Posterior vena cava (tissue), 2 donors: ENCODE measurements at regions not wholly inside any gene's neighbourhood (a gene's known extent, or its start where the extent isn't known, plus 50 kb on each side); places are given as distances from the start of the nearest gene placed in this dataset.

Source experiments
- DNase-seq: peaks from one replicate; pipeline ENCODE4 v3.0.0-alpha.2; 2020; ENCODE audit warnings: low spot score
- intact Hi-C, 2 donors: fragments of 100-400 bp; cut with DNase I; formaldehyde crosslinking; loops; one replicate each; pipeline versions ENCODE4 v1.14.1 to v1.14.2; 2022 to 2023
- donor health status: DM: yes; HTN: yes; CAD: no.
- donor health status: DM: yes; HTN: yes; CAD: no.

GRCh38 chr18:30066288-30066687 lies 976.3 kb downstream of the DSC3 start:
- DNase-seq = no peak
- intact Hi-C loops = no loop called here

DNA sequence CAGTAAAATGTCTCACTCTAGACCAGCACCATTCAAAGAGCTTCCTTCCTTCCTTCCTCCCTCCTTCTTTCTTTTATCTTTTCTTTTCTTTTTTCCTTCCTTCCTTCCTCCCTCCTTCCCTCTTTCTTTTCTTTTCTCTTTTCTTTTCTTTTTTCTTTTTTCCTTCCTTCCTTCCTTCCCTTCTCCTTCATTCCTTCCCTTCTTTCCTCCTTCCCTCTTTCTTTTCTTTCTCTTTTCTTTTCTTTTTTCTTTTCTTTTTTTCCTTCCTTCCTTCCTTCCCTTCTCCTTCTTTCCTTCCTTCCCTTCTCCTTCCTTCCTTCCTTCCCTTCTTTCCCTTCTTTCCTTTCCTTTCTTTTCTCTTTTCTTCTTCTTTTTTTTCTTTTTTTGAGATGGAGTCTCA lies 985.1 kb downstream of the DSC3 start:
- intact Hi-C loops = no loop called here
- no peak for DNase-seq

DNA sequence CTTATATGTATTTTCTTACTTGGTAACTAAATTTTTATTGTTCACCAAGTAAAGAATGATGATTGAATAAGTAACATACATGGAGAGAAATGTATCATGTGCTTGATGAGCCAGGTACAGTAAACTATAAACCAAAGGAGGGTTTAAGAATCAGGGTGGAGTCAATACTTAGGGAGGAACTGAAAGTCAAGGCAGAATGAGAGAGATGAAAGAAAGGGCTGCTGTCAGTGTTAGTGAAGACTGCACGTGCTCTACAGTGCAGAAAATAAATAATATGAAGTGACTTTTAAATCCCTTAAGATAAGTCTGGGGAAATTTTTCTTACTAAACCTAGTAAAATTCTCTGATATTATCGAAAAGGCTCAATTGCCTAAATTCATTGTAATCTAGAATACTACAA lies 986.0 kb downstream of the DSC3 start:
- no peak for DNase-seq
- intact Hi-C loops = no loop called here

DNA sequence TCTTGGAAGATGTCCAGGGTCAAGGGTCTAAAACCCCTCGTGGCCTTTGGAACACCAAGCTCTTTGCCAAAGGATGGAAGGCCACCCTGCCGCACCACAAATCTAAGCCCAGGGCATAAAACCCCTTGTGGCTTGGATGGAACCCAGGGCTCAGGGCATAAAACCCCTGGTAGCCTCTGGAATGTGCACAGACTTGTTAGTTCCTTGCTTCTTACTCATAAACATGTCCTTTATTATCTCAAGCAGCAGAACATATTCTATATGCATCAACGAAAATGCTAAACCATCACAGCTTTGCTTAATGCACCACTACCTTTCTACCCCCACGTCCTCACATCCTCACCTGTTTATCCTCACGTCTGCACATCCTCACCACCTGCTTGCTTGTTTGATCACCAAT lies 998.0 kb downstream of the DSC3 start:
- intact Hi-C loops = no loop called here
- DNase-seq = no peak

DNA sequence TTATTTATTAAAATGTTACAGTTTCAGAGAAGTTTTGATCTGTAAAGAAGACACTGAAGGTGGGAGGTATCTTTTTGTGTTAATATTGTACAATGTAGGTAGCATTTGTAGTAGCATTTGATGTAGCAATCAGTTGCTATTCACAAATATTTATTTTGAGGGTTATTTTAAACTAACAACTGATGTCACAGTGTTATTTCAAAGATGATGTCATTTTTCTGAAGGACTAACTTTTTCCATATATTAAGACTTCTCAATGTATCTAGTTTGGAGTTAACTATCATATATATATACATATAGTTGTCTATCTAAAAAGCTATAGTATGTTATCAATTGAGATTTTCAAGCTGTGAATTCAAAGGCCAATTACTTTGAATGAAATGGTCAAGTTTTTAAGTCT lies 1003.3 kb downstream of the DSC3 start:
- no peak for DNase-seq
- intact Hi-C loops = no loop called here

GRCh38 chr18:30034818-30035217 lies 1007.7 kb downstream of the DSC3 start:
- intact Hi-C loops = no loop called here
- no peak for DNase-seq

GRCh38 chr18:30016179-30016578 lies 1026.4 kb downstream of the DSC3 start:
- intact Hi-C loops = no loop called here
- no peak for DNase-seq

DNA sequence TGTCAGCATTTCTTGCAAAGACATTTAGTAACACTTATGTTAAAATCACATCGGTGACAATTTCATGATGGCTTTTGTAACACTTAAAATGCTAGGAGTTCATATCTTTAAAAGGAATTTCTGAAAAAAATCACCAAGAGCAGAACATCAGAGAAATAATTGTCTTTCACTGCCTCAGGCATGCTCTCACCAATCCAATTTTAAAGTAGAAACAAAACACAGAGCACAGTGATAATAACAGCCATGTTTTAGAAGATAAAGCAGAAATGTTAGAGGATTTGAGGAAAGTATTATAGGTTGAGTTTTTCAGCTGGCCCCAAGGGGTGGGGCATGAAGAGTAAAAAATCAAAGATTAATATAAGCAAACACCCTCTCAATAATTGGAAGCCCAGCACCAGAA lies 1037.6 kb downstream of the DSC3 start:
- intact Hi-C loops = no loop called here
- no peak for DNase-seq

- intact Hi-C loops = no loop called here
Measured at GRCh38 chr18:29982218-29982617, 1060.3 kb downstream of the DSC3 start.

GRCh38 chr18:29979881-29980280 lies 1062.7 kb downstream of the DSC3 start:
- no peak for DNase-seq
- intact Hi-C loops = no loop called here

More at GRCh38 chr18:29982218-29982617, 1060.3 kb downstream of the DSC3 start:
- DNase-seq = no peak

- no peak for DNase-seq
- intact Hi-C loops = no loop called here
Measured at GRCh38 chr18:29969876-29970275, 1072.7 kb downstream of the DSC3 start.

DNA sequence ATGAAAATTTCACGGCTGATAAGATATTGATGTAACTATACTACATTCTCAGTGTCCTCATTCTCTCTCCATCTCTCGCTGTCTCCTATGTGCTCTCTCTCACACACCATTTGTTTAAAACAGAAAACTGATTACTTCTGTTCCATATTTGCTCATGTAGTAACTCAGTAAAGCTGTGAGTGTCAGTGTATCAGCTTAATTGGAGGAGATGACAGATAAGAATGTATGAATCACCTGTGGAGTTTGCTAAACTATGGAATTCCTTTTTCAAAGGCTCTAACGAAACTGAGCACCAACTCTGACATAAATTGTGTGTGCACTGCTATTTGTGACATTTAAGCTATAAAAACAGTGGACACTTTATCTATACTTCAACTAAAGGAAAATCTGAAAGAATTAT lies 1080.0 kb downstream of the DSC3 start:
- DNase-seq = no peak
- intact Hi-C loops = no loop called here

- DNase-seq = no peak
- intact Hi-C loops = no loop called here
Measured at GRCh38 chr18:29960539-29960938, 1082.0 kb downstream of the DSC3 start.

DNA sequence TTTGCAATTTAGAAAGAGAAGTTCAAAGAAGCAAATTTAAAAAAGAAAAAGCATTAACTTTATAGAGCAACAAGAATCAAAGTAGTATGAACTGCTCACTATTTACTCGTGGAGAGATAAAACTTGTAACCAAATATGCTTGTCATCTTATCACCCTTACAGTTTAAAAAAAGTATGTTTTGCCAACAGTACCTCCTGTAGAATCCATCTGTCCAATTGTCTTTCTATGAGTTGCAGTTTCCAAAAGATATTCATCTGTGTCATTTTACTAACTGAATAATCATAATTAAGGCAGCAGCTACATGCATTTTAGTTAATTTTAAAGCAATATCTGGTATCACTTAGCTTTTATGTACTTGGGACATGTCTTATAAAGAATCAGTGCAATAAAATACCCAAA lies 1112.3 kb downstream of the DSC3 start:
- DNase-seq = no peak
- intact Hi-C loops = no loop called here

DNA sequence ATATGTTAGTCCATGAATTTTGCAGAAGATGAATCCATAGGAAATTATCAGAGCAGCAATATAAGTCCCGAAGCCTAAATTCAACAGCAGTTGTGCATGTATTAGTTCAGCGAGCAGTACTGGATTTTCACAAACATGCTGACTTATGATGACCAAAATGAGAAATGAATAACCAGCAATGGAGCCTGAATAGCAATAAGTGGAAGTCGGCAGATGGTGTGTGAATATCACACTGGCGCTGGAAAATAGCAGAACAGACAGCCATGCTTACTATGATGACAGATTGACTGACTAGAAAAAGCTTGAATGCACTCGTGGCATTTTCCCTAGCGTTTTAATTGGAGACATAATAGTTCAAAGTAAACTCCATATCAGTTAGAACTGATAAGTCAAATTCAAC lies 1114.5 kb downstream of the DSC3 start:
- intact Hi-C loops = loop anchor here in 1 of 2 donors (5.0 kb wide), 1 partner anchor 284 kb away; no protein-coding TSS in a partner anchor
- DNase-seq = no peak

DNA sequence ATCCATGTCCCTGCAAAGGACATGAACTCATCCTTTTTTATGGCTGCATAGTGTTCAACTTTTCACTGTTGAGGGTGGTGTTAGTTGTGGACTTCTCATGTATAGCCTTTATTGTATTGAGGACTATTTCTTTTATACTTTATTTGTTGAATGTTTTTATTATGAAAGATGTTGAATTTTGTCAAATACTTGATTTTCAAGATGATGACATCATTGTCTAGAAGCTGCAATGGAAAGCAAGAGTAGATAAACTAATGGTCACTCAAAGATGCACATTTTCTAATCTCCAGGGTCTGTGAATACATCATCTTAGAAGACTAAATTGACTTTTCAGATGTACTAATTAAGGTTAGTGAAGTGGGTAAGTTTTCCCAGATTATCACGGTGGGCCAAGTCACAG lies 1117.0 kb downstream of the DSC3 start:
- no peak for DNase-seq
- intact Hi-C loops = loop anchor here in 1 of 2 donors (5.0 kb wide), 1 partner anchor 287 kb away; no protein-coding TSS in a partner anchor

GRCh38 chr18:29912351-29912750 lies 1130.2 kb downstream of the DSC3 start:
- DNase-seq = no peak
- intact Hi-C loops = no loop called here

DNA sequence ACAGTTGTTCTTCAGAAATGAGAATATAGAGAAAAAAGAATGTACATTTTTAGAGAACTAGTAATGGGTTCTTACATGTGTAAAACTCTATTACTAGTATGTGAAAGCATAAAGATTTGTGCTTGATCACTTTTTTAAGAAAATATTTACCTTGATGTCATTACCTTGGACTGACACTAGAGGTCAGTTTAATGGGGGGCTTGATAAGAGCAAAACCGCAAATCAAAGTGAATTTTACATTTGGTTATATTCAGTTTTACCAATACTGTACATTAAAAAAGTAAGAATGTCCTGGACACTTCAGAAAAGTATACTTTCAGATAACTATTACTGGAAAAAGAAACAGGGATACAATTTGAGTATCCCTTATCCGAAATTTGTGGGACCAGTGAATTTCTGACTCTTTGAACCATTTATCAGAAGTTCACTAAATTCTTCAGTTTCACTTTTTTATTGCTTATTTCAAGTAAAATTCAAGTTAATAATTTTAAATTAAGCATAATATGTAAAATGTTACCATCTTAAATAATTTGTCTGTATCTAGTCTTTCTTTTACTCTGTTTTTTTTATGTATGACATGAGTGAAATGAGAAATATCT lies 1149.5 kb downstream of the DSC3 start:
- intact Hi-C loops = loop anchor here in 1 of 2 donors (5.0 kb wide), 1 partner anchor 699 kb away; no protein-coding TSS in a partner anchor
- no peak for DNase-seq

DNA sequence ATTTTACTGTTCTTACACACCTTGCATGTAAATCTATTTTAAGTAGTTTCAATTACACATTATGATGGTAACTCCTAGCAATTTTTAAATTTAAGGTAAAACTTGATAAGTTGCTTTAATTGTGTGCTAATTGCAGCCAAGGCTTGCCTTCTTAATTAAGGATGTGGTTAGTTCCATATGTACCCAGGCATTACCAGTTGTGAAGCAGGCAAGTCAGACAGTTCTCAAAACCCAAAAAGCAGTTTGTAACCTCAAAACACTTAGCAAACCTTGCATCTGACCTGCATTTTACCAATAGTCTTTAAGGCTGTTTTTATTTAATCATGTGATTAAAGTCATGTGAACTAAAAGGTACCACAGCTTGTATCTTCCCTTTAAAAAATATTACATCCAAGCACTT lies 1159.4 kb downstream of the DSC3 start:
- intact Hi-C loops = no loop called here
- DNase-seq = no peak

DNA sequence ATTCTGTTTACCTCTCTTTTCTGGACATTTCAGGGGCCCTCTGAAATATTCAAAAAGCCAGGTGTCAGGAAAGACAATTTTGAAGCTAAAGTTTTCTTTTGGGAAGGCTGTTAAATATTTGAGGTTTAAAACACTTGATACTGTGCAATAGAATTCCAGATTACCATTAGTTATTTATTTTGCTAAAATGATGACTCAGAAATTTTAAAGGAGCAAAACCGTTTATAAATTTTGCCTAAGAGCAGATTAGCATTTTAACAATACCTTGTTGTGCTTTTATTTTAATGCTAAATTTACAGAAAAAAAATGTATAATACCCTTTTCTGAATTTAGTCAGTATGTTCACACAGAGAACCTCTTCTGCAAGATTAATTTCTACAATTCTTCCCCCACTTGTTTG lies 1159.9 kb downstream of the DSC3 start:
- no peak for DNase-seq
- intact Hi-C loops = no loop called here

DNA sequence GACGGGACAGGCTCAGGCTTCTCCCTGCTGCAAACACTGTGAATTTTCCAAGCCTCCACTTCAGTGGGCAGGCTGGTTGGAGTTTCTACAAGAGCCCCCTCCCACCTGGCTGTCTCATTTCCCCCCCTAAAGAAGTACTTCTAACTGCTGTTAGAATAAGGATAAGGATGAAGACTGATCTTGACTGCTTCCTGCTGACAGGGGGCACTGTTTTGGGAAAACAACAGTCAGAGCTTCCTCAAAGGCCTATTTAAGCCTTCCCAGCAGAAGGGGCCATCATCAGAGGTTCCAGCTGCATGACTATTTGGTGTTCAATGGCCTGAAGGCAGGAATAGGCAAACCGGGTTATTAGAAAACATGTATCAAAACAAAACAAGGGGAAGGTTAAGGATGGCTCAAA lies 1162.8 kb downstream of the DSC3 start:
- DNase-seq = no peak
- intact Hi-C loops = no loop called here
